GM19468 (cell line): ENCODE measurements at regions not wholly inside any gene's neighbourhood (a gene's known extent, or its start where the extent isn't known, plus 50 kb on each side); places are given as distances from the start of the nearest gene placed in this dataset.

Experiments used
- ATAC-seq: cut with Tn5 transposase; IDR thresholded peaks from one replicate; pipeline ENCODE4 v1.9.1; 2021; ENCODE audit warnings: mild to moderate bottlenecking, moderate library complexity, moderate number of reproducible peaks; ENCODE audit not compliant: unreplicated experiment; ENCODE audit errors: extremely low read depth

GRCh38 chr7:52297128-52297527, 738.3 kb upstream of the POM121L12 start:
- ATAC-seq: no peak

DNA sequence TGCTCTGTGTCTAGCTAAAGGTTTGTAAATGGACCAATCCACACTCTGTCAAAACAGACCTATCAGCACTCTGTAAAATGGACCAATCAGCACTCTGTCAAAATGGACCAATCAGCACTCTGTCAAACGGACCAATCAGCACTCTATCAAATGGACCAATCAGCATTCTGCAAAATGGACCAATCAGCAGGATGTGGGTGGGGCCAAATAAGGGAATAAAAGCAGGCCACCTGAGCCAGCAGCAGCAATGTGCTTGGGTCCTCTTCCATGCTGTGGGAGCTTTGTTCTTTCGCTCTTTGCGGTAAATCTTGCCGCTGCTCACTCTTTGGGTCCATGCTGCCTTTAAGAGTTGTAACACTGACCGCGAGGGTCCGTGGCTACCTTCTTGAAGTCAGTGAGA, 740.5 kb upstream of the POM121L12 start:
- no peak for ATAC-seq

GRCh38 chr7:52289247-52289646, 746.2 kb upstream of the POM121L12 start:
- no peak for ATAC-seq

- no peak for ATAC-seq
These were observed 747.7 kb upstream of the POM121L12 start for GRCh38 chr7:52287698-52288097.

DNA sequence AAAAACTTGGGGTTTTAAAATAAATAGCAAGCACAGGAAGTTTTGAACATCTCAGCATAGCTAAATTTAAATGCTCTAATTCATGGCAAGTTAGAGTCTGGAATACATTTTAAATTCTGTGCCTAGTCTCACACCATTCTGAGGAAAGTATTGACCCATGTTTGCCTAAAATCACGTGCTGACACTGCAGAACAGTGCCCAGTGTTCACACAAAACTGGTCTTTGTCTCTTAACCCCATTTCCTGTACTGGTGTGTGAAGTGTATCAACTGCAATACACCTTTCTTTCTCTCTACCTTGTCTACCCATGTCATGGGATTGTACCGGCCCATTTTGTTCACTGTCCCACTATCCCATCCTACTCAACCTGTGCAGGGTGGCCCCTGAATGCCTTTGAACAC, 749.7 kb upstream of the POM121L12 start:
- ATAC-seq: no peak

DNA sequence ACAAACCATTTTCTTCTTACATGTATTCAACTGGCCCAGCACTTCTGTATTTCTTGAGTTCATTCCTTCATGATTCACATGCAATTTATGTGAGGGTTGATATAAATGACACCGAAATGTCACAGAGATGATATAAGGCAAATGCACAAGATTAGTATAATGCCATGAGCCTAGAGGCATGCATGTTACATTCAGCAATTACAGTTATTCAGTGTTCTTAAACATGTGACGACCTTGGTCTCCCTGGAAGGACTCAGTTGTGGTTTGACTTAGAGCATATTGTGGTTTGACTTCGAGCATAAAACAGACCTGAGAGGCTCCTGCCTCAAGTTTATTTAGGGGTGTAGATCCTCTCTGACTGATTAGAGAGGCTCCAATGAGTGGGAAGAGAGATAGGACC, 752.1 kb upstream of the POM121L12 start:
- ATAC-seq: no peak

- ATAC-seq: no peak
These were observed 761.5 kb upstream of the POM121L12 start for GRCh38 chr7:52273685-52274610.

DNA sequence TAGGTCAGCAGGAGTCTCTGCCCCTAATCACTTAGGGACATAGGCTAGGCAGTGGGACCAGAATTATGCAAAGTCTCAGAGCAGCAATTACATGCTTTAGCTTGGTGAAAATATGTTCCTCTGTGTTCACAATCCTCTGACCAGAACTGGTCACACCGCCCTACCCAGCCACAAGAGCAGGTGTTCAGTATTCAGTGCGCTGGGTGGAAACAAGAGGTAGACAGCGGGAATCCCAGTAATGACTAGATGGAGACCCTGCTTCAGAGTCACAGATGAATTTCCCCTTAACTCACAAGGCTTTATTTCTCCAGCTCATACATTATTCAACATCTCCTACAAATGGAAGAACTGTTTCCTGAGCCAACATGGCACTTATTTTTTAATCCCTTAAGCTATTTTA, 763.7 kb upstream of the POM121L12 start:
- ATAC-seq: no peak

DNA sequence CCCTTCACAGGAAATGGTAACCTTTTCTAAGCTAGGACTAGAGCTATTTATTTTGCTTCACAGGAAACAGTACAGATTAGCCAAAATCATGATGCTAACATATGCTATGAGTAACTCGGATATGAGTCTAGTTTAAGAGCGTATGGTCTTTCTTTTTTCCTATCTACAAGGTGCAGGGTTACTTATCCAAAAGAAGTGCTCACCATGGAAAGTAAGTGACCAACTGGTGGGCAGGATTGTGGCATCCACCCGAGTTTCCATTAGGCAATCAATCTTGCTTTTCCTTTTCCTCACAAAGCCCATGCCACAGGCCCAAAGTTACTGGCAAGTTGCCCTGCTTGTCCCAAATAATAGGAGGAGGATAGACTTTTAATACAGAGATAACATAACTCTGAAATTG, 765.1 kb upstream of the POM121L12 start:
- no peak for ATAC-seq

GRCh38 chr7:52269669-52270068, 765.8 kb upstream of the POM121L12 start:
- no peak for ATAC-seq

GRCh38 chr7:52261057-52261456, 774.4 kb upstream of the POM121L12 start:
- ATAC-seq: no peak

DNA sequence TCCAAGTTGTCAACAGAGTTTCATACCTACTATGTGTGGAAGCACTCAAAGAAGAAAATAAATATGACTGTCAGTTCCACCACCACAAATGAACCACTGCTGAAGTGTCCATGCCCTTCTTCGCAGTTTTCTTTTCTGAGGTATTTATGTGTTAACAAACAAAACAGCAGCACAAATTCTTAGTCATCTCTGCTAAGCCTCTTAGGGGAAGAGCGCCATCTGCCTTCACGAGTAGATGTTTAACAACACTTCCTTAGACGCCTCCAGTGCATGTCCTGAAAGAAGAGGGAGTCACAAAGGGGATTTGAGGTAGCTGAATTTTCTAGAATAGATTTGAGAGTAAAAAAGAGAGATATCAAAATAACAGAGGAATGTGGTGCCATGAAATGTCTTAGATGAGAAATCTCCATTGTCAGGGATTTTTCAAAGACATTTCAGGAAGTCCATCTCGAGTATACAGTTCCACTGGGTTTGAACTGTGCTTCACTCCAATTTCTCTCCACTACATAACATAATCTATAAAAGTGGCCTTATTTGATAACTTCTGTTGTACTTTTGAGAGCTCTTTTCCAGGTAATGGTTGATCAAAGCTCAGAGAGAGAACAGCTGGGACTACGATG, 775.3 kb upstream of the POM121L12 start:
- no peak for ATAC-seq

DNA sequence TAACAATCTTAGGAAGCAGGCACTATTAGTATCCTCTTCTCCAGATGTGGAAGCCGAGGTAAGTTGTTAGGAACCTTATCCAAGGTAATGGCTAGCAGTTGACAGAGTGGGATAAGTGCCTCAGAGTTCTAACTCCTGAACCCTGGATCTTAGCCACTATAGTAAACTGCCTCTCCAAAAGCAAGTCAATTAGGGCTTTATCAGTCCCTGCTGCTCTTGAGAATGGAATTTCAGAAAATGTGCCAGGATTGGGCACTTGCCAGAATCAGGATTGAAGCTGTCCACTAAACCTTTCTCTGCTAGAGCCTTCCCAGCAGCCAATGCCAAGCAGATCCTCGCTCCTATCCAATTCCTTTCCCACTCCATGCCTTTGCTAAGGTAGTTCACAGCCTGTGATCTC, 777.5 kb upstream of the POM121L12 start:
- ATAC-seq: no peak

DNA sequence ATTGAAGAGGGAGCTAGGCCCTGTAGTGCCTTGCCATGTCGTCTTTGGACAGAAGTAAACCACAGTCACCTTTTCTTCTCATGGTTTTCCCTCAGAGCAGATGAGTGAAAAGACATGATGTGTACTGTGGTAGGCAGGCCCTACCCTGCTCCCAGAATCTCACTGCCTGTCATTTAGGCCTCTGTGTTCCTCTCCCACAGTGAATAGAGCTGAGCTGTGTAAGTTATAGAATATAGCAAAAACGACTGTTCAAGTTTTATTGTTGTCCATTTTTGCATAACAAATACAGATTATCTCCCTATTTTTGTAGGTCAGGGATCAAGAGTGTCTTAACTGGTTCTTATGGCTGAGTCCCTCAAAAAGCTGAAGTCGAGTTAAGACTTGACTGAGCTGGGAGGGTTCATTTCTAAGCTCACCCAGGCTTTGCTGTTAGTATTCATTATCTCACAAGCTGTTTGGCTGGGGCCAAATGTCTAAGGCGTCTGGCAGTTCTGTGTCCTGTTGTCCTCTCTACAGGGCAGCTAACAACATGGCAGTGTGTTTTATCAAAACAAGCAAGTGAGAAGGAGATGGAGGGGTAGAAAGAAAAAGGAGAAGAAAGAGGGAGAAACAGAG, 780.9 kb upstream of the POM121L12 start:
- no peak for ATAC-seq

DNA sequence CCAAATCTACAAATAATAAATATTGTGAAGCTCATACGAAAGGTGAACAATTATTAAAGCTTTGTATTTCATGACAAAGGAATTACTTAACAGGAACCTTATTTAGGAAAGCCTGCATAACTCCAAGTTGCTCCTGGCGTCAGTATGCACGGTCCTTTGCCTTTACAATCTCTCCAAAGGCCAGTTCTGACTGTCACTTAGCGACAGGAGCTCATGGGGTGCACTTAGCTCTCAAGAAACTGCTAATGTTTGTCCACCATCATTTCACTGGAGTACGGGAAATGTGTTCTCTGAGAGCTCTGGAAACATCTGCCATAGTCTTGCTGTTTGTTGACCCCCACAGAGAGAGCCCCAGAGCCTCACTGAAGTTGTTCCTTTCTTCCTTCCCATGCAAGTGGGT, 781.5 kb upstream of the POM121L12 start:
- ATAC-seq: no peak

DNA sequence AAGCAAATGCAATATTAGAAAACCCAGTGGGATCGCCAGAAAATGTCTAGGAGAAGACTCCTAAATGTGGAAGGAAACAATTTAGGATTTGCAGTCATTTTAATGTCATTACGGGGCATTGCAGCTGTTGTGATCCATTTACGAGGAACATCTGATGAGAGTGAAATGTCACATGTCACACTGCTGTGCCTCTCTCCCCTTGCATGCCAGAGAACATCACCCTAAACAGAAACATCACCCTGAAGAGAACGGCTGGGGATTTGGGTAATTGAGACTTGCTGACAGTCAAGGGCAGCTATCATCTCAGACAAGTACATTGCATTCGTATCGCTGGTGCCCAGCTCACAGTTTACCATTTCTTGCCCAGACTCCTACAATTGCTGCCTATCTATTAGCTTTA, 785.7 kb upstream of the POM121L12 start:
- no peak for ATAC-seq

GRCh38 chr7:52247518-52247917, 787.9 kb upstream of the POM121L12 start:
- no peak for ATAC-seq

- no peak for ATAC-seq
These were observed 791.7 kb upstream of the POM121L12 start for GRCh38 chr7:52243685-52244084.

- no peak for ATAC-seq
These were observed 802.2 kb upstream of the POM121L12 start for GRCh38 chr7:52233248-52233647.

DNA sequence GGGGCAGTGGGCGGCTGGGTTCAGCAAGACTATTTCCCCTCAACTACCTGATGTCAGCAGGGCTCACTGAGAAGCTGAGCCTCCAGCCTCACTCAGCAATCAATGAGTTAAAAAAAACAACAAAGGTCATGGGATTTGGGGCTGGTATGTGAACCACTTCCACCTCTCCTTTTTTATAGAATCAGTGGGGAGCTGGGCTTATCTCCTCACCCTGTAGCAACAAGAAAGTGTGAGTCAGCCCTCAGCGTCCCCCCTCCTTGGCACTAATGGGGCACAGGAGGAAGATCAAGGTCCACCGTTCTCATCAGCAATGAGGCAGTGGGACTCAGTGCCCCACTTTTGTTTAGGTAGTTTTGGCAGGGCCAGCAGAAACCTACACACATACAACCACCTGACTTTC, 823.5 kb upstream of the POM121L12 start:
- no peak for ATAC-seq

- no peak for ATAC-seq
These were observed 825.8 kb upstream of the POM121L12 start for GRCh38 chr7:52209614-52210013.
